WTC11 (cell line): ENCODE measurements at regions not wholly inside any gene's neighbourhood (a gene's known extent, or its start where the extent isn't known, plus 50 kb on each side); places are given as distances from the start of the nearest gene placed in this dataset.

ENCODE experiments used
- ESRRA ChIP-seq: sonication (generic); formaldehyde crosslinking; IDR thresholded peaks from 2 replicates; pipeline ENCODE4 v1.8.1; 2022; ENCODE audit warnings: mild to moderate bottlenecking, missing genetic modification reagents, borderline replicate concordance
- RELA ChIP-seq: sonication (generic); formaldehyde crosslinking; IDR thresholded peaks from 2 replicates; pipeline ENCODE4 v1.8.1; 2022; ENCODE audit warnings: missing genetic modification reagents, mild to moderate bottlenecking, borderline replicate concordance
- TF ChIP-seq, protein P1 (sequence below): fragments of 200-600 bp; IDR thresholded peaks from 2 replicates; pipeline ENCODE4 v1.8.0; 2022; ENCODE audit warnings: antibody characterized with exemption
- TF ChIP-seq, protein P2 (sequence below): fragments of 250-450 bp; sonication (Bioruptor Pico); IDR thresholded peaks from 2 replicates; pipeline ENCODE4 v1.9.0; 2021; ENCODE audit warnings: mild to moderate bottlenecking
- TF ChIP-seq, protein P3 (sequence below): sonication (generic); formaldehyde crosslinking; conservative IDR thresholded peaks from 2 replicates; pipeline ENCODE4 v1.8.1; 2023; ENCODE audit warnings: mild to moderate bottlenecking, low read depth, missing genetic modification reagents, moderate library complexity
- TF ChIP-seq, protein P4 (sequence below): sonication (generic); formaldehyde crosslinking; IDR thresholded peaks from 2 replicates; pipeline ENCODE4 v1.8.1; 2022; ENCODE audit warnings: mild to moderate bottlenecking, missing genetic modification reagents, moderate library complexity, borderline replicate concordance

DNA sequence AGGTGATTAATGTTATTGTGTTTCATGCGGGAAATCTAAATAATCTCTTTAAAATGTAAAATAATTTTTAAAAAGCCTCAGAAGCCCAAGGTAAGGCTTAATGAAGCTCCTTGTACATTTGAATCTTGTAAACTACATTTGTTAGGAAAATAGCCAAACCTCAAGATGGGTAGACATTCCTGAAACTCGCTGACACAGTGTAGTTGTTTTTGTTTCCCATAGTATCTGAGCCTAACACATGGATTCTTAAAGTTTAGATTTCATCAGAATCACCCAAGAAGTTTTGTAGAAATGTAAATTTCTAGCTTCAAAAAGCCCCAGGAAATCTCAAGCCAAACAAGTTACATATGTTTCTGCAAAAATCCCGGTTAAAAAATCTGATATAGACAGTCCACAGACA, 1221.1 kb upstream of the ACVR2A start:
- TF ChIP-seq, protein P1, sequence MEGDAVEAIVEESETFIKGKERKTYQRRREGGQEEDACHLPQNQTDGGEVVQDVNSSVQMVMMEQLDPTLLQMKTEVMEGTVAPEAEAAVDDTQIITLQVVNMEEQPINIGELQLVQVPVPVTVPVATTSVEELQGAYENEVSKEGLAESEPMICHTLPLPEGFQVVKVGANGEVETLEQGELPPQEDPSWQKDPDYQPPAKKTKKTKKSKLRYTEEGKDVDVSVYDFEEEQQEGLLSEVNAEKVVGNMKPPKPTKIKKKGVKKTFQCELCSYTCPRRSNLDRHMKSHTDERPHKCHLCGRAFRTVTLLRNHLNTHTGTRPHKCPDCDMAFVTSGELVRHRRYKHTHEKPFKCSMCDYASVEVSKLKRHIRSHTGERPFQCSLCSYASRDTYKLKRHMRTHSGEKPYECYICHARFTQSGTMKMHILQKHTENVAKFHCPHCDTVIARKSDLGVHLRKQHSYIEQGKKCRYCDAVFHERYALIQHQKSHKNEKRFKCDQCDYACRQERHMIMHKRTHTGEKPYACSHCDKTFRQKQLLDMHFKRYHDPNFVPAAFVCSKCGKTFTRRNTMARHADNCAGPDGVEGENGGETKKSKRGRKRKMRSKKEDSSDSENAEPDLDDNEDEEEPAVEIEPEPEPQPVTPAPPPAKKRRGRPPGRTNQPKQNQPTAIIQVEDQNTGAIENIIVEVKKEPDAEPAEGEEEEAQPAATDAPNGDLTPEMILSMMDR, result no peak
- no peak for TF ChIP-seq RELA (CRISPR knock-in tag)
- TF ChIP-seq, protein P2, sequence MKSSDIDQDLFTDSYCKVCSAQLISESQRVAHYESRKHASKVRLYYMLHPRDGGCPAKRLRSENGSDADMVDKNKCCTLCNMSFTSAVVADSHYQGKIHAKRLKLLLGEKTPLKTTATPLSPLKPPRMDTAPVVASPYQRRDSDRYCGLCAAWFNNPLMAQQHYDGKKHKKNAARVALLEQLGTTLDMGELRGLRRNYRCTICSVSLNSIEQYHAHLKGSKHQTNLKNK, result no peak
- TF ChIP-seq, protein P3, sequence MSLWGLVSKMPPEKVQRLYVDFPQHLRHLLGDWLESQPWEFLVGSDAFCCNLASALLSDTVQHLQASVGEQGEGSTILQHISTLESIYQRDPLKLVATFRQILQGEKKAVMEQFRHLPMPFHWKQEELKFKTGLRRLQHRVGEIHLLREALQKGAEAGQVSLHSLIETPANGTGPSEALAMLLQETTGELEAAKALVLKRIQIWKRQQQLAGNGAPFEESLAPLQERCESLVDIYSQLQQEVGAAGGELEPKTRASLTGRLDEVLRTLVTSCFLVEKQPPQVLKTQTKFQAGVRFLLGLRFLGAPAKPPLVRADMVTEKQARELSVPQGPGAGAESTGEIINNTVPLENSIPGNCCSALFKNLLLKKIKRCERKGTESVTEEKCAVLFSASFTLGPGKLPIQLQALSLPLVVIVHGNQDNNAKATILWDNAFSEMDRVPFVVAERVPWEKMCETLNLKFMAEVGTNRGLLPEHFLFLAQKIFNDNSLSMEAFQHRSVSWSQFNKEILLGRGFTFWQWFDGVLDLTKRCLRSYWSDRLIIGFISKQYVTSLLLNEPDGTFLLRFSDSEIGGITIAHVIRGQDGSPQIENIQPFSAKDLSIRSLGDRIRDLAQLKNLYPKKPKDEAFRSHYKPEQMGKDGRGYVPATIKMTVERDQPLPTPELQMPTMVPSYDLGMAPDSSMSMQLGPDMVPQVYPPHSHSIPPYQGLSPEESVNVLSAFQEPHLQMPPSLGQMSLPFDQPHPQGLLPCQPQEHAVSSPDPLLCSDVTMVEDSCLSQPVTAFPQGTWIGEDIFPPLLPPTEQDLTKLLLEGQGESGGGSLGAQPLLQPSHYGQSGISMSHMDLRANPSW (CRISPR knock-in tag), result no peak
- TF ChIP-seq ESRRA, result no peak
- TF ChIP-seq, protein P4, sequence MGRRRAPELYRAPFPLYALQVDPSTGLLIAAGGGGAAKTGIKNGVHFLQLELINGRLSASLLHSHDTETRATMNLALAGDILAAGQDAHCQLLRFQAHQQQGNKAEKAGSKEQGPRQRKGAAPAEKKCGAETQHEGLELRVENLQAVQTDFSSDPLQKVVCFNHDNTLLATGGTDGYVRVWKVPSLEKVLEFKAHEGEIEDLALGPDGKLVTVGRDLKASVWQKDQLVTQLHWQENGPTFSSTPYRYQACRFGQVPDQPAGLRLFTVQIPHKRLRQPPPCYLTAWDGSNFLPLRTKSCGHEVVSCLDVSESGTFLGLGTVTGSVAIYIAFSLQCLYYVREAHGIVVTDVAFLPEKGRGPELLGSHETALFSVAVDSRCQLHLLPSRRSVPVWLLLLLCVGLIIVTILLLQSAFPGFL (CRISPR knock-in tag), result no peak
